ENCODE measurements at regions not wholly inside any gene's neighbourhood (a gene's known extent, or its start where the extent isn't known, plus 50 kb on each side); places are given as distances from the start of the nearest gene placed in this dataset.
"Not testable (repeated sequence)": the region's sequence is repeated elsewhere in the genome, so short reads cannot be mapped to it uniquely, and the experiment has no call there.

GRCh38 chr5:57002959-57003485 lies 51.1 kb upstream of the MIER3 start:
- DNase-seq (ENCODE audit: low read depth, low spot score) = no peak

DNA sequence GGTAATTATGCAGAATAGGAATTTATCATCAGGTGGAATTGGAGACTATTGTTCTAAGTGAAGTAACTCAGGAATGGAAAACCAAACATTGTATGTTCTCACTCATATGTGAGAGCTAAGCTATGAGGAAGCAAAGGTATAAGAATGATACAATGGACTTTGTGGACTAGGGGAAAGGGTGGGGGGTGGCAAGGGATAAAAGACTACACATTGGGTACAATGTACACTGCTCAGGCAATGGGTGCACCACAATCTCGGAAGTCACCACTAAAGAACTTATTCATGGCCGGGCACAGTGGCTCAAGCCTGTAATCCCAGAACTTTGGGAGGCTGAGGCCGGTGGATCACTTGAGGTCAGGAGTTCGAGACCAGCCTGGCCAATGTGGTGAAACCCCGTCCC lies 51.6 kb upstream of the MIER3 start:
- DNase-seq (ENCODE audit: low read depth, low spot score) = not testable (repeated sequence)

- no peak for DNase-seq (ENCODE audit: low read depth, low spot score)
Observed at GRCh38 chr5:57004800-57005199, 52.9 kb upstream of the MIER3 start.

DNA sequence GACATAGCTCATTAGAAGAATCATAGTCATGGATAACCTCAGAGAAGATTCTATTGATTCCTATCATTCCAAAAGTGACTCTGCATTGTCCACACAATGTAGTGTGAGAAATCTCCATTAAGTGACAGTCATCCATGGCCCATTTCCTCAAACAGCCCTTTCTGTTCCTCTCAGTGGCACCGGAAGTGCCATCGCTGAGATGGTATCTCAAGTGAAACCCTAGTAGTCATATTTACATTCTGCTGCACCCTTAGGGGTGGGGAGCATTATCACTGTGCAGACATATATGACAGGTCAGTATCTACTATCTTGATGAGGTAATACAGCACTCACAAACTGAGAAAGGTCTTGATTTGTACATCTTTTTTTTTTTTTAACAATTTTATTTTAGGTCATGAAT lies 55.4 kb upstream of the MIER3 start:
- DNase-seq (ENCODE audit: low read depth, low spot score) = no peak

DNA sequence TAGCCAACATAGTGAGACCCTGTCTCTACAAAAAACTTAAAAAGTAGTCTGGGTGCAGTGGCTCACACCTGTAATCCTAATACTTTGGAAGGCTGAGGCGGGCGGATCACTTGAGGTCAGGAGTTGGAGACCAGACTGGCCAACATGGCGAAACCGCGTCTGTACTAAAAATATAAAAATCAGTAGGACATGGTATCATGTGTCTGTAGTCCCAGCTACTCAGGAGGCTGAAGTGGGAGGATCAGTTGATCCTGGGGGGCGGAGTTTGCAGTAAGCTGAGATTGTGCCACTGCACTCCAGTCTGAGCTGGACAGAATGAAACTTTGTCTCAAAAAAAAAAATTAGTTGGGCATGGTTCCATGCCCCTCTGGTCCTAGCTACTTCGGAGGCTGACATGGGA lies 57.9 kb upstream of the MIER3 start:
- no peak for DNase-seq (ENCODE audit: low read depth, low spot score)

DNA sequence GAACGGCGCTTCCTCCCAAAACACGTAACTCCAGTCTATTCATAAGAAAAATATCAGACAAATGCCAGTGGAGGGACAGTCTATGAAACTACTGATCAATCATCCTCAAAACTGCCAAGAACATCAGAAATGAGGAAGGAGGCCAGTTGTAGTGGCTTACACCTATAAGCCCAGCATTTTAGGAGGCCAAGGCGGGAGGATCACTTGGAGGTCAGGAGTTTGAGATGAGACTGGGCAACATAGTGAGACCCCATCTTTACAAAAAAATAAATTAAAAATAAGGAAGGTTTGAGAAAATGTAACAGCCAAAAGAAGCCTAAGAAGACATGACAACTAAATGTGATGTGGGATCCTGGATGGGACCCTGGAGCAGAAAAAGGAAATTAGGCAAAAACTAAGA lies 58.9 kb upstream of the MIER3 start:
- no peak for DNase-seq (ENCODE audit: low read depth, low spot score)

- no peak for DNase-seq (ENCODE audit: low read depth, low spot score)
Observed at GRCh38 chr5:57012511-57012910, 60.6 kb upstream of the MIER3 start.

GRCh38 chr5:57025961-57026360 lies 74.0 kb upstream of the MIER3 start:
- DNase-seq (ENCODE audit: low read depth, low spot score) = no peak

- no peak for DNase-seq (ENCODE audit: low read depth, low spot score)
Observed at GRCh38 chr5:57028161-57028560, 76.2 kb upstream of the MIER3 start.

DNA sequence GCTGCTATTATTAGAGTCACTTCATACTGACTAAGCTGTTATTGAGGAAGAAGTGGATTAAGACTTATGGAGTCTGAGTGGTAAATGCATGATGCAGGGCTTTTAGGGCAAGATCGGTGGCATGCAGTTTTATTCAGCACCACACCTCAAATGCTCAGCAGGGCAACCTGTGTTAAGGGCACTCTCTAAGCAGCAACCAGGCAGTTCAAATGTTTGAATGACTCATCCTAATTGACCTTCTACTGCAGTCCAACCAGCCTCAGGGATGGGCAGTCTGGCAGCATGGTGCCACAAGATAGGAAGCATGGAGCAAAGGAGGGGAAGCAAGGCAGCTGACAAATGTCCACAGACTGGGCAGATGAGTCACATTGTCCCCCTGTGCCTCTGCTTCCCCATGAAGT lies 80.2 kb upstream of the MIER3 start:
- DNase-seq (ENCODE audit: low read depth, low spot score) = no peak

GRCh38 chr5:57033103-57033502 lies 81.2 kb upstream of the MIER3 start:
- no peak for DNase-seq (ENCODE audit: low read depth, low spot score)

GRCh38 chr5:57033503-57033902 lies 81.6 kb upstream of the MIER3 start:
- DNase-seq (ENCODE audit: low read depth, low spot score) = no peak

DNA sequence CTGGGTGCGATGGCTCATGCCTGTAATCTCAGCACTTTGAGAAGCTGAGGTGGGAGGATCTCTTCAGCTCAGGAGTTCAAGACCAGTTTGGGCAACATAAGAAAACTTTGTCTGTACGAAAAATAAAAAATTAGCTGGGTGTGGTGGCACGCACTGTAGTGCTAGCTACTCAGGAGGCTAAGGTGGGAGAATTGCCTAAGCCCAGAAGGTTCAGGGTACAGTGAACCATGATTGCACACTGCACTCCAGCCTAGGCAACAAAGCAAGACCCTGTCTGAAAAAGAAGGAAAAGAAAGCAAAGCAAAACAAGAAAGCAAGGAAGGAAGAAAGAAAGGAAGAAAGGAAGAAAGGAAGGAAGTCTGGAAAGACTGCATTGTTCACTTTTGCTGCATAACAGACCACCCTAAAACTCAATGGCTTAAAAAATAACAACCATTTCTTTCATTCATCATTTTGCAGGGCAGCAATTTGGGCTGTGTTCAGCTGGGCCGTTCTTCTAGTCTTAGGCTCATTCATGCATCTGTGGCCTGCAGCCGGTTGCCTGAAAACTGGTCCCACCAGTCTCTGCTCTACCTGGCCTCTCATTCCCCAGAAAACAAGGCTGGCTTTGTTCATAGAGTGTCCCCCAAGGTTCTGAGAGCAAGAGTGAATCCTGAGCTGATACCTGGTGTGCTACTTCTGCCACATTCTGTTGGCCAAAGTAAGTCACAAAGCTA lies 82.4 kb upstream of the MIER3 start:
- DNase-seq (ENCODE audit: low read depth, low spot score) = no peak

DNA sequence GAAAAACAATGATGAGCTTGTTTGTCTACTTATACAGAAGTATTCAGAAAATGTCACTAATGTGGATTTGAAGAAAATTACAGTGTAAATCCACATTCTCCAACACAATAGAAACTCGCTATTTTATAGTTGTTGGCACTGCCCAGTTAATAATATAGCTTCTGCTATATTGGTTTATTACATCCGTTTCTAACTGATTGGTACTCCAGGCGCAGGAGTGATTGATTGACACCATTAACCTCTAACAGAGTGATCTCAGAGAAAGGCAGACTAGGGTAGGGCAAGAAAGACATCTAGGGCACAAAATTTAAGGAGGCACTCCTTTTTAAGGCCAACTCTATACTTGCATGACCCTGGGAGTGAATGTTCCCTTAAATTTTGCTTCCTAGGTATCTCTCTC lies 84.0 kb upstream of the MIER3 start:
- no peak for DNase-seq (ENCODE audit: low read depth, low spot score)

DNA sequence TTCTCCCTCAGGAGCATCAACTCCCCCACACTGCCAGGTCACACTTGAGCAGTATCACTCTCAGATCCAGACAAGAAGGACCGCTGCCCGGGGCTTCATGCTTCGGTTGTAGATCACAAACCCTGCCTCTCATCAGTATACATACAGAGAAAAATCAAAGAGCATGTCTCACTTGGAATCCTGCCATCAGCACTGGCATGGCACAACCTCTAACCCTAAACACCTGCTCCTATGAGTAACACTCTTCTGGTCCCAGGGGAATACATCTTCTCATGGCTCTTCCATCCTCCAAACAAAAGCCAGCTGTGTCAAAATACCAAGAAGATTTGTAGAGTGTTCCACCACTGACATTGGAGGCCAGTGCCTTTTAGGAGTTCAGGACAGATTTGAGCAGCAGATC lies 84.8 kb upstream of the MIER3 start:
- no peak for DNase-seq (ENCODE audit: low read depth, low spot score)

- no peak for DNase-seq (ENCODE audit: low read depth, low spot score)
Observed at GRCh38 chr5:57037355-57037754, 85.4 kb upstream of the MIER3 start.

- no peak for DNase-seq (ENCODE audit: low read depth, low spot score)
Observed at GRCh38 chr5:57041570-57041969, 89.6 kb upstream of the MIER3 start.

DNA sequence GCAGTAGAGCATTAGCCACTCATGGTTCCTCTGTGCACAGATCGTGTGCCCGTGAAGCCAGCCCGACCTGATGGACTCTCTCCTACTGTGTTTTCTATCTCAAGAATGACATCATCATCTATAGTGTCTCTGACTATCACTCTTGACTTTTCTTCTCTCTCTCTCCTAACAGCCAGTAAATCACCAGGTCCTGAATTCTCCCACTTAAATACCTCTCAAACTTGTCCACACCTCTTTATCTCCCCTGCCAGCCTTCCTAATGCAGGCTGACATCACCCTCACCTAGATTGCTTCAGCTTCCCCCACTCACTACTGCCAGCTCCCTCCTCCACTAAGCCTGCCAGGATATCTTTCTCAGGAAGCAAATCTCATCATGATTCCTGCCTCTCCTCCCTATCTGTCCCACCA lies 90.6 kb upstream of the MIER3 start:
- DNase-seq (ENCODE audit: low read depth, low spot score) = no peak

DNA sequence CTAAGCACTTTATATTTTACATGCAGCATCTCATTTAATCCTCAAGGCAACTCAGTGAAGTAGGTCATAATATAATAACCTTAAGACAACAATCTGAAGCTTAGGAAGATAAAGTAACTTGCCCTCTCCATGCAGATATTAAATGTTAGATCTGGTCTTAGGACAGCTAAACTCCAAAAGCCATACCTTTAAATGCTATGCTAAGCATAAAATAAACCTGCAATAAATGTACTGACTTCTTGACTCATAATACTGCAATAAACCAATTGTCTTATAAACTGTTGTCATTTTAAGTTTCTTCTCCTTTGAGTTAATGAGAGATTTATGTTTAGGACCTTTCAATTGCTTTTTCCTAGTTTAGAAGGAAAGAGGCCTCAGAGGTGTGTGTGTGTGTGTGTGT lies 102.2 kb upstream of the MIER3 start:
- DNase-seq (ENCODE audit: low read depth, low spot score) = no peak

DNA sequence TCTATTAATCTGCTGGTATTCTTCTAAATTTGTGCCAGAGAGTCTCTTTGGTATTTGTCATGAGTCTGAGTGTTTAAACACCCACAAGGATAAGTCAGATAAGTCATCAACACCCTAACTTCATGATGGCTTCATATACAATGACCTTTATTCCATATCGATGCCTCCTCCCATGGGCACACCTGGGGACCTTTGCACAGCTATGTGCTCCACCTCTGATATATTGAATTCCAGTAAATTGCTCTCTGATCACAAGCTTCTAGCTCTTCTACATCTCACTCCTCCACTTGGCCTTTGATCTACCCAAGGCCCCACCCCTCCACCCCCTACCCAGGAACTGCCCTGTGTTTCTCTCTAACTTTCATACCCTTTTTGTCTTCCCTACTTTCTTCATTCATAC lies 102.7 kb upstream of the MIER3 start:
- DNase-seq (ENCODE audit: low read depth, low spot score) = no peak

DNA sequence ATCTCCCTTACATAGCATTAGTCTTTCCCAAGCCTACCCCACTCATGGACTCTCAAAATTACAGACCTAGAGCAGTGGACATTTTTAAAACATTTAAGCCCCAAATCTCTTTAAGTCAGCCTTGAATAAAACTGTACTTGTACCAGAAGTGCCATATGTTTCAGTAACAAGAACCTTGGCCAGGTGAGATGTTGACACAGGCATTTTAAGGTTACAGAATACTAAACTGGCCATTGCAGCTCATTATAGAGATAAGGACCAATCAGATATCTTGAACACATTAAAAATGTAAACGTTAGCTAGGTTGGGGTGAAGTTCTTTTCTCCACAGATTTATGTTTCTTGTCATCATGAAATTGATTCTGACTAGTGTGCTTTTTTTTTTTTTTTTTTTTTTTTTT lies 103.8 kb upstream of the MIER3 start:
- DNase-seq (ENCODE audit: low read depth, low spot score) = no peak

GRCh38 chr5:57063773-57064172 lies 110.1 kb upstream of the GPBP1 start:
- DNase-seq (ENCODE audit: low read depth, low spot score) = no peak

DNA sequence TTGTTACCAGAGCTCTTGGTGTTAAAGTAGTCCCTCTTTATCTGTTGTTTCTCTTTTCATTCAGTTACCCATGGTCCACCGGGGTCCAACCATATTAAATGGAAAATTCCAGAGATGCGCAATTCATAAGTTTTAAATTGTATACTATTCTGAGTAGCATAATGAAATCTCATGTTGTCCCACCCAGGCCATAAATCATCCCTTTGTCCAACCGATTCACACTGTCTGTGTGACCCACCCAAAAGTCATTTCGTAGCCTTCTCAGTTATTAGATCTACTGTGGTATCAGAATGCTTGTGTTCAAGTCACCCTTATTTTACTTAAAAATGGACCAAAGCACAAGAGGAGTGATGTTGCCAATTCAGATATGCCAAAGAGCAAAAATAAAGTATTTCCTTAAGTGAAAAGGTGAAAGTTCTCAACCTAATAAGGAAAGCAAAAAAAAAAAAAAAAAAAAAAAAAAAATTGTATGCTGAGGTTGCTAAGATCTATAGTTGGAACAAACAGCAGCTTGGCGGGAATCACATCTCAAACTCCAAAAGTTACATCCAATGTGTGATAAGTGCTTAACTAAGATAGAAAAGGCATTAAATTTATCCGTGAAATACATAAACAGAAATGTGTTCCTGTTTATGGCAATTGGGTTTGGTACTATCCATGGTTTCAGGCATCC lies 106.8 kb upstream of the GPBP1 start:
- no peak for DNase-seq (ENCODE audit: low read depth, low spot score)
